ENCODE measurements at regions not wholly inside any gene's neighbourhood (a gene's known extent, or its start where the extent isn't known, plus 50 kb on each side); places are given as distances from the start of the nearest gene placed in this dataset.

- POLR2A ChIA-PET = no interaction called here
- DNase-seq (ENCODE audit: extremely low spot score) = no peak
- no peak for TF ChIP-seq ARNT (IDR thresholded peaks at IDR 0.05)
- no peak for TF ChIP-seq CTBP1 (IDR thresholded peaks at IDR 0.05; ENCODE audit: borderline replicate concordance)
- TF ChIP-seq L3MBTL2 (conservative IDR thresholded peaks at IDR 0.05) = no peak
- no peak for TF ChIP-seq LEF1 (IDR thresholded peaks at IDR 0.05; ENCODE audit: borderline replicate concordance)
- no peak for TF ChIP-seq ELF4 (IDR thresholded peaks at IDR 0.05)
- no peak for TF ChIP-seq SUZ12 (IDR thresholded peaks at IDR 0.05)
- CTCF ChIA-PET = interaction anchor here (0.7 to 1.0 kb wide), 2 partner anchors 20 to 588 kb away, joined by 3 to 5 read pairs; no protein-coding TSS in a partner anchor
Measured at GRCh38 chr11:92361551-92361950, 136.9 kb downstream of the FAT3 start.

- ChIA-PET POLR2A (no interaction called here), CTCF (no interaction called here)
- no peak for DNase-seq (ENCODE audit: extremely low spot score)
- TF ChIP-seq NFRKB (IDR thresholded peaks at IDR 0.05) (no peak), SP1 (IDR thresholded peaks at IDR 0.05) (no peak), LEF1 (IDR thresholded peaks at IDR 0.05; ENCODE audit: borderline replicate concordance) (no peak)
Measured at GRCh38 chr11:92362989-92363388, 138.4 kb downstream of the FAT3 start.

- no peak for DNase-seq (ENCODE audit: extremely low spot score)
- ChIA-PET POLR2A (interaction anchor here (0.6 kb wide), 1 partner anchor 1420 kb away, joined by 3 read pairs; the partner anchor contains the start of gene MED17), CTCF (no interaction called here)
- TF ChIP-seq FOXM1 (IDR thresholded peaks at IDR 0.05; ENCODE audit: borderline replicate concordance) (no peak), CTBP1 (IDR thresholded peaks at IDR 0.05; ENCODE audit: borderline replicate concordance) (no peak), FOXA1 (IDR thresholded peaks at IDR 0.05) (no peak), TARDBP (IDR thresholded peaks at IDR 0.05) (no peak), NFRKB (IDR thresholded peaks at IDR 0.05) (no peak)
Measured at GRCh38 chr11:92364177-92364576, 139.6 kb downstream of the FAT3 start.

- peak; percentile 44 for DNase-seq (ENCODE audit: extremely low spot score)
- ChIA-PET POLR2A (no interaction called here), CTCF (interaction anchor here (0.6 to 2.6 kb wide), 4 partner anchors 12 to 230 kb away, joined by 4 to 14 read pairs (median 8); no protein-coding TSS in a partner anchor)
- TF ChIP-seq NFRKB (IDR thresholded peaks at IDR 0.05) (no peak), FOXK2 (IDR thresholded peaks at IDR 0.05) (no peak), PKNOX1 (IDR thresholded peaks at IDR 0.05) (peak; percentile 52)
Measured at GRCh38 chr11:92376146-92376599, 151.6 kb downstream of the FAT3 start.

GRCh38 chr11:92376680-92377079, 152.1 kb downstream of the FAT3 start:
- TF ChIP-seq SUZ12 (IDR thresholded peaks at IDR 0.05) (no peak), NFRKB (IDR thresholded peaks at IDR 0.05) (no peak), LEF1 (IDR thresholded peaks at IDR 0.05; ENCODE audit: borderline replicate concordance) (no peak), SP1 (IDR thresholded peaks at IDR 0.05) (no peak), ARNT (IDR thresholded peaks at IDR 0.05) (no peak), ZNF384 (IDR thresholded peaks at IDR 0.05) (no peak), FOXK2 (IDR thresholded peaks at IDR 0.05) (no peak), CTBP1 (IDR thresholded peaks at IDR 0.05; ENCODE audit: borderline replicate concordance) (no peak), HDGF (IDR thresholded peaks at IDR 0.05; ENCODE audit: borderline replicate concordance) (no peak), L3MBTL2 (conservative IDR thresholded peaks at IDR 0.05) (no peak), FOXM1 (IDR thresholded peaks at IDR 0.05; ENCODE audit: borderline replicate concordance) (no peak), PKNOX1 (IDR thresholded peaks at IDR 0.05) (no peak), ELF4 (IDR thresholded peaks at IDR 0.05) (no peak), BHLHE40 (IDR thresholded peaks at IDR 0.05; ENCODE audit: borderline replicate concordance) (no peak), FOXA1 (IDR thresholded peaks at IDR 0.05) (no peak), TARDBP (IDR thresholded peaks at IDR 0.05) (no peak)
- CTCF ChIA-PET = interaction anchor here (1.6 to 2.6 kb wide), 2 partner anchors 12 to 36 kb away, joined by 12 to 14 read pairs; no protein-coding TSS in a partner anchor
- no peak for DNase-seq (ENCODE audit: extremely low spot score)
- POLR2A ChIA-PET = no interaction called here

GRCh38 chr11:92380882-92381281, 156.3 kb downstream of the FAT3 start:
- ChIA-PET POLR2A (no interaction called here), CTCF (interaction anchor here (0.7 to 0.9 kb wide), 2 partner anchors 39 to 40 kb away, joined by 3 read pairs; no protein-coding TSS in a partner anchor)
- DNase-seq (ENCODE audit: extremely low spot score) = no peak
- TF ChIP-seq LEF1 (IDR thresholded peaks at IDR 0.05; ENCODE audit: borderline replicate concordance) (no peak), FOXK2 (IDR thresholded peaks at IDR 0.05) (no peak), ELF4 (IDR thresholded peaks at IDR 0.05) (no peak), CTBP1 (IDR thresholded peaks at IDR 0.05; ENCODE audit: borderline replicate concordance) (no peak), FOXM1 (IDR thresholded peaks at IDR 0.05; ENCODE audit: borderline replicate concordance) (no peak), ZNF384 (IDR thresholded peaks at IDR 0.05) (no peak), SP1 (IDR thresholded peaks at IDR 0.05) (no peak), PKNOX1 (IDR thresholded peaks at IDR 0.05) (no peak), BHLHE40 (IDR thresholded peaks at IDR 0.05; ENCODE audit: borderline replicate concordance) (no peak), TARDBP (IDR thresholded peaks at IDR 0.05) (no peak), ARNT (IDR thresholded peaks at IDR 0.05) (no peak), L3MBTL2 (conservative IDR thresholded peaks at IDR 0.05) (no peak), NFRKB (IDR thresholded peaks at IDR 0.05) (no peak), SUZ12 (IDR thresholded peaks at IDR 0.05) (no peak), FOXA1 (IDR thresholded peaks at IDR 0.05) (no peak), HDGF (IDR thresholded peaks at IDR 0.05; ENCODE audit: borderline replicate concordance) (no peak)

GRCh38 chr11:92382311-92382710, 157.7 kb downstream of the FAT3 start:
- ChIA-PET CTCF (interaction anchor here (0.6 kb wide), 1 partner anchor 9 kb away, joined by 3 read pairs; no protein-coding TSS in a partner anchor), POLR2A (no interaction called here)
- no peak for DNase-seq (ENCODE audit: extremely low spot score)
- no peak for TF ChIP-seq ZNF384 (IDR thresholded peaks at IDR 0.05)
- no peak for TF ChIP-seq PKNOX1 (IDR thresholded peaks at IDR 0.05)
- no peak for TF ChIP-seq ARNT (IDR thresholded peaks at IDR 0.05)
- TF ChIP-seq L3MBTL2 (conservative IDR thresholded peaks at IDR 0.05) = no peak
- no peak for TF ChIP-seq FOXK2 (IDR thresholded peaks at IDR 0.05)
- no peak for TF ChIP-seq FOXA1 (IDR thresholded peaks at IDR 0.05)
- no peak for TF ChIP-seq SP1 (IDR thresholded peaks at IDR 0.05)
- no peak for TF ChIP-seq HDGF (IDR thresholded peaks at IDR 0.05; ENCODE audit: borderline replicate concordance)
- no peak for TF ChIP-seq CTBP1 (IDR thresholded peaks at IDR 0.05; ENCODE audit: borderline replicate concordance)
- no peak for TF ChIP-seq NFRKB (IDR thresholded peaks at IDR 0.05)
- TF ChIP-seq BHLHE40 (IDR thresholded peaks at IDR 0.05; ENCODE audit: borderline replicate concordance) = no peak
- no peak for TF ChIP-seq FOXM1 (IDR thresholded peaks at IDR 0.05; ENCODE audit: borderline replicate concordance)
- no peak for TF ChIP-seq ELF4 (IDR thresholded peaks at IDR 0.05)
- no peak for TF ChIP-seq SUZ12 (IDR thresholded peaks at IDR 0.05)
- no peak for TF ChIP-seq TARDBP (IDR thresholded peaks at IDR 0.05)
- TF ChIP-seq LEF1 (IDR thresholded peaks at IDR 0.05; ENCODE audit: borderline replicate concordance) = no peak

Data from HEK293T (cell line).